ENCODE measurements at regions not wholly inside any gene's neighbourhood (a gene's known extent, or its start where the extent isn't known, plus 50 kb on each side); places are given as distances from the start of the nearest gene placed in this dataset.

DNA sequence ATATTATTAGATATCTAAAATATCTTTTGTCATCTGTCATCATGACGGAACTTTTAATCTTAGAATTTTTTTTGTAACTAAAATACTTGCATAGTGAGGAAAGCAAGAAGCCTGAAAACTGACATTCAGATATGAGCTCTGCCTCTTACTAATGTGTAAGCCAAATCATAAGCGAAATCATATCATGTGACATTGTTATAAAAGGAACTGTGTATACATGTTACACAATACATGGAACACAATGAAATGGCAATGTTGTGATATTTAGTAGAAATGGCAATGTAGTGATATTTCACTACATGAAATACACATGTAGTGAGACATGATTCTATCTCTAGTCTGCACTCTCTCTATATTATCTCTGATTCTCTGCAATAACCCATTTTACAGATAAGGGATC is 1016.4 kb upstream of the PIK3C3 start:
- Histone ChIP-seq H3K27me3 (replicated peaks in 1 of 4; ENCODE audit: control insufficient read depth in 3 of 4, extremely low read depth in 1 of 4, insufficient read depth in 3 of 4, low read length in 3 of 4) (no peaks in the 10 kb centered on the region), H3K23ac (ENCODE audit: insufficient read length) (no peak overlapping the region), H3K36me3 (ENCODE audit: control insufficient read depth in 2 of 4, insufficient read depth in 4 of 4, low read length in 3 of 4) (no peaks in the 10 kb centered on the region), H2BK12ac (ENCODE audit: low read depth, low read length) (no peak overlapping the region), H3K14ac (ENCODE audit: insufficient read length) (no peak overlapping the region), H4K20me1 (replicated peaks in 1 of 2; ENCODE audit: control insufficient read depth in 1 of 2, insufficient read depth in 2 of 2, low read length in 2 of 2) (no peaks in the 10 kb centered on the region), H2BK5ac (ENCODE audit: low read depth, low read length) (no peak overlapping the region), H3K23me2 (ENCODE audit: low read depth, low read length) (no peaks in the 10 kb centered on the region), H3K18ac (ENCODE audit: extremely low read depth, low read length) (no peak overlapping the region), H3K4ac (replicated peaks; ENCODE audit: insufficient read length, low read depth, low read length) (no peak overlapping the region), H3K27ac (ENCODE audit: low read depth, low read length) (no peak overlapping the region), H3K56ac (replicated peaks; ENCODE audit: insufficient read length, low read depth, low read length) (no peak overlapping the region), H3K79me2 (ENCODE audit: control insufficient read depth in 1 of 2, insufficient read depth in 2 of 2, low read length in 2 of 2) (no peaks in the 10 kb centered on the region), H2AFZ (ENCODE audit: low read length) (no peak overlapping the region), H4K8ac (ENCODE audit: extremely low read depth, insufficient read depth, low read length) (no peak overlapping the region), H2AK5ac (ENCODE audit: low read depth, low read length) (no peak overlapping the region), H2BK120ac (replicated peaks; ENCODE audit: low read depth, low read length) (no peak overlapping the region), H3K79me1 (ENCODE audit: low read depth, low read length) (no peaks in the 10 kb centered on the region), H3K4me2 (ENCODE audit: insufficient read depth in 1 of 2, low read depth in 2 of 2, low read length in 2 of 2) (no peak overlapping the region), H3K4me3 (ENCODE audit: extremely low read depth in 1 of 4, insufficient read depth in 2 of 4, low read depth in 3 of 4, low read length in 4 of 4) (no peak overlapping the region), H3K4me1 (replicated peaks in 1 of 4; ENCODE audit: control insufficient read depth in 3 of 4, insufficient read depth in 4 of 4, low read length in 3 of 4) (no peaks in the 10 kb centered on the region), H2BK15ac (ENCODE audit: low read length) (no peak overlapping the region), H3K9ac (replicated peaks in 1 of 4; ENCODE audit: extremely low read depth in 1 of 4, low read depth in 3 of 4, low read length in 3 of 4) (no peak overlapping the region), H3K9me3 (ENCODE audit: insufficient read depth in 2 of 2, low read depth in 1 of 2, low read length in 1 of 2) (no peaks in the 10 kb centered on the region), H4K5ac (ENCODE audit: insufficient read length, low read depth, low read length) (no peak overlapping the region), H2BK20ac (ENCODE audit: low read length) (no peak overlapping the region), H4K91ac (replicated peaks; ENCODE audit: insufficient read length, low read length) (no peak overlapping the region)
- POLR2A ChIA-PET (ENCODE audit: partially characterized antibody) = no interaction called here
- CTCF ChIA-PET (ENCODE audit: partially characterized antibody) = interaction anchor here (1.2 kb wide), 1 partner anchor 439 kb away, joined by 3 read pairs; no protein-coding TSS in a partner anchor
- FAIRE-seq = no peak
- DNase-seq (ENCODE audit: low read depth in 1 of 2, low spot score in 2 of 2) = no peak
- WGBS, 2 experiments (ENCODE audit: extremely low coverage in 1 of 2, insufficient coverage in 1 of 2, insufficient read length in 1 of 2, insufficient replicate concordance in 2 of 2, low coverage in 1 of 2, low lambda C conversion rate in 2 of 2, missing lambda C conversion rate in 1 of 2) = 93% methylated on average over 2 of the region's 2 CpGs; no CpG with 5 or more reads in 1 of the 2 experiments
- TF ChIP-seq CBX8 (IDR thresholded peaks at IDR 0.05; ENCODE audit: borderline replicate concordance, low read depth, low read length) (no peak), KDM5A (IDR thresholded peaks at IDR 0.05; ENCODE audit: low read length) (no peak), SIX5 (IDR thresholded peaks at IDR 0.05; ENCODE audit: low read depth, low read length) (no peak), SP1 (IDR thresholded peaks at IDR 0.05; ENCODE audit: low read depth, low read length) (no peak), ASH2L (IDR thresholded peaks at IDR 0.05; ENCODE audit: low read length) (no peak)
- TF ChIP-seq, protein P1, sequence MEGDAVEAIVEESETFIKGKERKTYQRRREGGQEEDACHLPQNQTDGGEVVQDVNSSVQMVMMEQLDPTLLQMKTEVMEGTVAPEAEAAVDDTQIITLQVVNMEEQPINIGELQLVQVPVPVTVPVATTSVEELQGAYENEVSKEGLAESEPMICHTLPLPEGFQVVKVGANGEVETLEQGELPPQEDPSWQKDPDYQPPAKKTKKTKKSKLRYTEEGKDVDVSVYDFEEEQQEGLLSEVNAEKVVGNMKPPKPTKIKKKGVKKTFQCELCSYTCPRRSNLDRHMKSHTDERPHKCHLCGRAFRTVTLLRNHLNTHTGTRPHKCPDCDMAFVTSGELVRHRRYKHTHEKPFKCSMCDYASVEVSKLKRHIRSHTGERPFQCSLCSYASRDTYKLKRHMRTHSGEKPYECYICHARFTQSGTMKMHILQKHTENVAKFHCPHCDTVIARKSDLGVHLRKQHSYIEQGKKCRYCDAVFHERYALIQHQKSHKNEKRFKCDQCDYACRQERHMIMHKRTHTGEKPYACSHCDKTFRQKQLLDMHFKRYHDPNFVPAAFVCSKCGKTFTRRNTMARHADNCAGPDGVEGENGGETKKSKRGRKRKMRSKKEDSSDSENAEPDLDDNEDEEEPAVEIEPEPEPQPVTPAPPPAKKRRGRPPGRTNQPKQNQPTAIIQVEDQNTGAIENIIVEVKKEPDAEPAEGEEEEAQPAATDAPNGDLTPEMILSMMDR (IDR thresholded peaks at IDR 0.05; ENCODE audit: control extremely low read depth in 1 of 3, insufficient read depth in 1 of 3, low read depth in 1 of 3, low read length in 3 of 3) = no peak

Data from H1 (cell line).